ENCODE measurements at regions not wholly inside any gene's neighbourhood (a gene's known extent, or its start where the extent isn't known, plus 50 kb on each side); places are given as distances from the start of the nearest gene placed in this dataset.
A peak's percentile ranks its signal among the peaks of the same experiment; 100 is the strongest.

GRCh38 chr11:122215244-122215992 is 99.4 kb upstream of the BLID start:
- ChIA-PET CTCF (interaction anchor here (0.6 to 4.6 kb wide), 8 partner anchors 10 to 293 kb away, joined by 3 to 47 read pairs (median 3); no protein-coding TSS in a partner anchor), POLR2A (no interaction called here), RAD21 (ENCODE audit: low non-redundant PET in 1 of 2, low total read pairs in 2 of 2, uncharacterized antibody in 2 of 2, unreplicated experiment in 2 of 2) (interaction anchor here in 1 of 2 experiments (1.2 kb wide), 1 partner anchor 290 kb away, joined by 3 read pairs; no protein-coding TSS in a partner anchor)
- no peaks in the 10 kb centered on the region for H3K27me3 ChIP-seq (ENCODE audit: insufficient read depth, low read length)
- peak overlapping the region; percentile 52 for H3K4me2 ChIP-seq (ENCODE audit: low read length)
- H3K4me3 ChIP-seq (replicated peaks in 1 of 2; ENCODE audit: low read depth in 1 of 2, low read length in 2 of 2), result no peak overlapping the region
- BruUV-seq (replicated peaks), result no TSS peak
- H3K9me3 ChIP-seq (ENCODE audit: control insufficient read depth in 1 of 2, insufficient read depth in 1 of 2, low read depth in 1 of 2, low read length in 2 of 2), result no peaks in the 10 kb centered on the region
- H4K20me1 ChIP-seq (ENCODE audit: insufficient read depth), result no peaks in the 10 kb centered on the region
- 0 out of 2 replicates have a peak overlapping the region, but pooled peaks have one; percentile 10 for H3K9ac ChIP-seq (ENCODE audit: low read length)
- ATAC-seq, result peak; percentile 98
- no peaks in the 10 kb centered on the region for H3K36me3 ChIP-seq (ENCODE audit: control insufficient read depth in 1 of 2, insufficient read depth in 2 of 2, low read length in 2 of 2)
- H3K9me2 ChIP-seq (ENCODE audit: insufficient read depth), result no peaks in the 10 kb centered on the region
- intact Hi-C loops (cut with micrococcal nuclease), result loop anchor here (1.0 kb wide), 1 partner anchor 290 kb away; no protein-coding TSS in a partner anchor
- 0 out of 2 replicates have a peak overlapping the region, but pooled peaks have one; percentile 0 for H3K27ac ChIP-seq (ENCODE audit: low read depth, low read length)
- no peaks in the 10 kb centered on the region for H3K79me2 ChIP-seq (ENCODE audit: insufficient read depth, low read length)
- H3K4me1 ChIP-seq (ENCODE audit: control insufficient read depth in 1 of 2, insufficient read depth in 2 of 2, low read length in 2 of 2), result peaks cover 13 to 18% of the 10 kb centered on the region in 2 experiments; a peak in 3 of 4 replicates
- DNase-seq (ENCODE audit: low read depth, low spot score), result peak; percentile 51
- H2AFZ ChIP-seq (ENCODE audit: low read depth, low read length, poor library complexity, severe bottlenecking), result peak overlapping the region; percentile 79
- TF ChIP-seq ZNF274 (IDR thresholded peaks at IDR 0.05; ENCODE audit: low read depth, low read length) (no peak), SP1 (IDR thresholded peaks at IDR 0.05; ENCODE audit: low read depth) (no peak), EZH2 (IDR thresholded peaks at IDR 0.05) (no peak), SIN3A (IDR thresholded peaks at IDR 0.05; ENCODE audit: low read depth) (no peak), TCF7L2 (IDR thresholded peaks at IDR 0.05; ENCODE audit: borderline replicate concordance, extremely low read depth, insufficient read depth, insufficient read length) (no peak), JUND (IDR thresholded peaks at IDR 0.05) (no peak), REST (IDR thresholded peaks at IDR 0.05; ENCODE audit: low read depth) (no peak), RAD21 (IDR thresholded peaks at IDR 0.05; ENCODE audit: low read depth) (peak; percentile 81), ZFX (IDR thresholded peaks at IDR 0.05) (no peak), EZH2phosphoT487 (IDR thresholded peaks at IDR 0.05; ENCODE audit: borderline replicate concordance) (no peak), CEBPB (IDR thresholded peaks at IDR 0.05; ENCODE audit: low read depth) (no peak), POLR2AphosphoS5 (IDR thresholded peaks at IDR 0.05; ENCODE audit: low read depth, low read length) (peak; percentile 20; the same call in 1 of the 2 replicates), CBX3 (IDR thresholded peaks at IDR 0.05; ENCODE audit: low read depth) (no peak), POLR2A (IDR thresholded peaks at IDR 0.05; ENCODE audit: borderline replicate concordance, extremely low read depth, insufficient read depth, insufficient read length) (no peak), EGR1 (IDR thresholded peaks at IDR 0.05; ENCODE audit: low read depth) (no peak), ELF1 (IDR thresholded peaks at IDR 0.05; ENCODE audit: borderline replicate concordance, low read depth) (no peak)
- TF ChIP-seq, protein P1, sequence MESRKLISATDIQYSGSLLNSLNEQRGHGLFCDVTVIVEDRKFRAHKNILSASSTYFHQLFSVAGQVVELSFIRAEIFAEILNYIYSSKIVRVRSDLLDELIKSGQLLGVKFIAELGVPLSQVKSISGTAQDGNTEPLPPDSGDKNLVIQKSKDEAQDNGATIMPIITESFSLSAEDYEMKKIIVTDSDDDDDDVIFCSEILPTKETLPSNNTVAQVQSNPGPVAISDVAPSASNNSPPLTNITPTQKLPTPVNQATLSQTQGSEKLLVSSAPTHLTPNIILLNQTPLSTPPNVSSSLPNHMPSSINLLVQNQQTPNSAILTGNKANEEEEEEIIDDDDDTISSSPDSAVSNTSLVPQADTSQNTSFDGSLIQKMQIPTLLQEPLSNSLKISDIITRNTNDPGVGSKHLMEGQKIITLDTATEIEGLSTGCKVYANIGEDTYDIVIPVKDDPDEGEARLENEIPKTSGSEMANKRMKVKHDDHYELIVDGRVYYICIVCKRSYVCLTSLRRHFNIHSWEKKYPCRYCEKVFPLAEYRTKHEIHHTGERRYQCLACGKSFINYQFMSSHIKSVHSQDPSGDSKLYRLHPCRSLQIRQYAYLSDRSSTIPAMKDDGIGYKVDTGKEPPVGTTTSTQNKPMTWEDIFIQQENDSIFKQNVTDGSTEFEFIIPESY (IDR thresholded peaks at IDR 0.05; ENCODE audit: extremely low read depth, insufficient replicate concordance, low read length), result no peak
- TF ChIP-seq, protein P2, sequence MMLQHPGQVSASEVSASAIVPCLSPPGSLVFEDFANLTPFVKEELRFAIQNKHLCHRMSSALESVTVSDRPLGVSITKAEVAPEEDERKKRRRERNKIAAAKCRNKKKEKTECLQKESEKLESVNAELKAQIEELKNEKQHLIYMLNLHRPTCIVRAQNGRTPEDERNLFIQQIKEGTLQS (IDR thresholded peaks at IDR 0.05), result no peak
- TF ChIP-seq, protein P3, sequence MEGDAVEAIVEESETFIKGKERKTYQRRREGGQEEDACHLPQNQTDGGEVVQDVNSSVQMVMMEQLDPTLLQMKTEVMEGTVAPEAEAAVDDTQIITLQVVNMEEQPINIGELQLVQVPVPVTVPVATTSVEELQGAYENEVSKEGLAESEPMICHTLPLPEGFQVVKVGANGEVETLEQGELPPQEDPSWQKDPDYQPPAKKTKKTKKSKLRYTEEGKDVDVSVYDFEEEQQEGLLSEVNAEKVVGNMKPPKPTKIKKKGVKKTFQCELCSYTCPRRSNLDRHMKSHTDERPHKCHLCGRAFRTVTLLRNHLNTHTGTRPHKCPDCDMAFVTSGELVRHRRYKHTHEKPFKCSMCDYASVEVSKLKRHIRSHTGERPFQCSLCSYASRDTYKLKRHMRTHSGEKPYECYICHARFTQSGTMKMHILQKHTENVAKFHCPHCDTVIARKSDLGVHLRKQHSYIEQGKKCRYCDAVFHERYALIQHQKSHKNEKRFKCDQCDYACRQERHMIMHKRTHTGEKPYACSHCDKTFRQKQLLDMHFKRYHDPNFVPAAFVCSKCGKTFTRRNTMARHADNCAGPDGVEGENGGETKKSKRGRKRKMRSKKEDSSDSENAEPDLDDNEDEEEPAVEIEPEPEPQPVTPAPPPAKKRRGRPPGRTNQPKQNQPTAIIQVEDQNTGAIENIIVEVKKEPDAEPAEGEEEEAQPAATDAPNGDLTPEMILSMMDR (IDR thresholded peaks at IDR 0.05 in 2 of 3, conservative IDR thresholded peaks at IDR 0.05 in 1 of 3; ENCODE audit: borderline replicate concordance in 1 of 3, insufficient read depth in 1 of 3, low read depth in 2 of 3, low read length in 2 of 3), result peak; percentile 71 to 94 (median 91); a peak in 5 of 6 replicates

Measured in HCT116 (cell line).